DMS114 treated with DMSO at 0.1 percent for 48 hours (cell line): ENCODE measurements at regions not wholly inside any gene's neighbourhood (a gene's known extent, or its start where the extent isn't known, plus 50 kb on each side); places are given as distances from the start of the nearest gene placed in this dataset.

Source experiments
- DNase-seq: peaks from one replicate; lab custom pipeline; 2025; ENCODE audit not compliant: unreplicated experiment; lab: John Stamatoyannopoulos, UW

GRCh38 chr2:129152514-129152913 is 827.0 kb upstream of the RAB6C start:
- no peak for DNase-seq

- DNase-seq, result no peak
Measured at GRCh38 chr2:129160879-129161278, 818.6 kb upstream of the RAB6C start.

DNA sequence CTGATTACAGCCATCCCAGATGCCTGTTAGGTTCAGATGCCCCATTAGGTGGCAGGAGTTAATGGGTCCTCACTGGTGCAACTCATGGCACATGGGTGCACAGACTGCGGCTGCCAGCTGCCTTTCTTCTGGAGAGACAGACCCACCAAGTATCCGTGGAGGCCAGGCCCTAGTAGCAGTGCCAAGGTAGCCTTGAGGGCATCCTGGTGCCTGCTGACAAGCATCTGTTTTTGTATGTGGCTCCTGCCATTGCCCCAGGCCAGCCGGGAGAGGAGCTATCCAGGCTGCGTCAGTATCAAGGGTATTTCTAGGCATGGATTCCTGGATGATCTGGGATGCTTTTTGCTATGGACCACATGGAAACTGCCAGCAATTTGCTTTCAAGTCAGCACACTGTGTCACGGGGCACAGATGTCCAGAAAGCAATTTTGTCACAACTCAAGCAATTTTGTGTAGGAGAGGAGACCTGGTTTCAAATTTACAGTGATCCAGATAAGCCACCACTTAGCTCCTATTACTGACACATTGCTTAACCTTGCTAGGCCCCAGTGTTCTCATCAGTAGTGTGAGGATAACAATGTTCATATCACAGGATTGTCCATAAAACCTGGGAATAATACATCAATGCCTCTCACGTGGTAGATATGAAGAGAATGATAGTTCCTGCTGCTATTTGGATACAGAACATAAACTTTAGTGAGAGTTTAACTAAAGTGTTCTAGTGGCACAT is 815.1 kb upstream of the RAB6C start:
- DNase-seq, result no peak

GRCh38 chr2:129165006-129165405 is 814.5 kb upstream of the RAB6C start:
- no peak for DNase-seq

- DNase-seq, result no peak
Measured at GRCh38 chr2:129167456-129167855, 812.0 kb upstream of the RAB6C start.

- DNase-seq, result no peak
Measured at GRCh38 chr2:129170570-129170969, 808.9 kb upstream of the RAB6C start.

GRCh38 chr2:129174143-129174542 is 805.3 kb upstream of the RAB6C start:
- DNase-seq, result no peak

DNA sequence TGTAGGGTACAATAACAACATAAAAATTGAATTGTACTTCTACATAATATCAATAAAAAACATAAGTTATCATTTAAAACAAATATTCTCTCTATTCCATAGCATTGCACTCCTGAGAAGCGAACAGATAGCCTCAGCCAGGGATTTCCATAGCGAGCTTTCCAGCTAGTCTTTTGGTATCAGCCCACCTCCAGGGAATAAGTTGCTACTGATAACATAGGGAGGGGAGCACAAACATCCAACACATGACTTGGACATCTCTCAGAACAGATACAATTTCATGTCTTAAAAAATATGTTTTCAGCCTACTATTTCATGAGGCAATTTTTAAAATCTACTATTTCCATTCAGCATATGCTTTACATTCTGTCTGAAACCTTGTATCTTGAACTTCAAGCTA is 804.4 kb upstream of the RAB6C start:
- DNase-seq, result no peak

DNA sequence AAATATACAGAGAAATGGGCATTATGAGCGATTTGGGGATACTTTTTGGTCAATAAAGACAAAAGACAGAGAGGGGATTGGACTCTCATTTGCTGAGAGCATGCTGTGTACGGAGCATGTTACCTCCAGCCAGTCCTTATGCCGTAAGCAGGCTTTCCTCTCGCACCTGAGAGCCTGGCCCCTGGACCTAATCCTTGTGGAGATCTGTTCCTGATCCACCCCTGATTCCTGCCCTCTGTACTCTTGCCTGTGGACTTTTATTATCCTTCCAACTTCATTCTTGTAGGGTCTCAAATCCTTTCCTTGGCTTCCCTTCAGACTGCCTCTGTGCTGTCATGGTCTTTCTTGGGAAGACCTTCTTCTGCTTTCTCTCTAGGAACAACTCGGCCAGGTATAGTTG is 803.1 kb upstream of the RAB6C start:
- no peak for DNase-seq

GRCh38 chr2:129178356-129178755 is 801.1 kb upstream of the RAB6C start:
- DNase-seq, result no peak

DNA sequence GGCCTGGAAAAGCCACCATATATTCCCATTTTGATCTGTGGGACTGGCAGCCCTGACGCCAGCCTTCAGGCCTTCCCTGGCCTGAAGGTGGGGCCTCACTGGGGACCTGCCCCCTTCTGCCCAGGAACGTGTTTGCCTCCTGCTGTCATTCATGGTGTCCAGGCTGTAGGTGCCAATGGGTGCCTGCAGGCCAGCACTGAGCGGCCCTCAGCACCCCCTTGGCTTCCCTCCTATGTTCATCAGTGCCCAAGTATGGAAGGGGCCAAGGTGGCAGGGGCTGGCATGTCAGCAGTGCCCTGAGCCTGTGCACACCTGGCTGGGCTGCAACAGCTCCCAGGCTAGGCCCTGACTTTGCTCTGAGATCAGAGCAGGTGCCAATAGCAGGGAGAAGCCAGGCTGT is 800.3 kb upstream of the RAB6C start:
- no peak for DNase-seq

GRCh38 chr2:129180124-129180716 is 799.2 kb upstream of the RAB6C start:
- no peak for DNase-seq

DNA sequence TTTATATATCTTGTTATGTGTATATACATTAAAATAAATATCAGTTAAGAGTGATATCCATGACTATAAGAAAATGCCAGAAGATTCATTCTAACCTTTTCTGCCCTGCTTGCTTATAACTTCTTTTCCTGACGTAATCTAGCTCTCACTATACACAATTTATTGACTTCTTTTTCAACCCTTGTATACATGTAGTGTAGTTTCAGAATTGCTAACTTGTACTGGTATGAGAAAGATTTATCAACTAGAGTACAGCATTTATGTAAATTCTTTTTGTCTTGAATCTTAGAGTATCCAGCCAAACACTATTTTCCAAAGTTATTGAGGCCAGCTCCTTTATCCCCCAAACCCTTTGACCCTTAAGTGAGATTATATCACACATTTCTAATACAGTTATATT is 798.0 kb upstream of the RAB6C start:
- no peak for DNase-seq

DNA sequence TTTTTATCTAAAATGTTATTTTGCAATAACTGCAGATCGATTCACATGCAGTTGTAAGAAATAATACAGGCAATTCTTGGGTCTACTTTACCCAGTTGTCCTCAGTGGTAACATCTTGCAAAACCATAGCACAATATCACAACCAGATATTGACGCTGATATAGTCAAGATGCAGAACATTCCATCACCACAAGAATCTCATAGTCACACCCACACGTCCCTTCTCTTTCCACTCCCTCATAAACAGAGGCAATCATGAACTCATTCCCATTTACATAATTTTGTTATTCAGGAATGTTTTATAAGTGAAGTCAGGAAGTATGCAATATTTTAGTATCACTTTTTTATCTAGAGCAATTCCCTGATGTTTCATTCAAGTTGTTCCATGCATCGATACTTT is 797.5 kb upstream of the RAB6C start:
- DNase-seq, result no peak

- DNase-seq, result no peak
Measured at GRCh38 chr2:129187343-129187742, 792.1 kb upstream of the RAB6C start.

DNA sequence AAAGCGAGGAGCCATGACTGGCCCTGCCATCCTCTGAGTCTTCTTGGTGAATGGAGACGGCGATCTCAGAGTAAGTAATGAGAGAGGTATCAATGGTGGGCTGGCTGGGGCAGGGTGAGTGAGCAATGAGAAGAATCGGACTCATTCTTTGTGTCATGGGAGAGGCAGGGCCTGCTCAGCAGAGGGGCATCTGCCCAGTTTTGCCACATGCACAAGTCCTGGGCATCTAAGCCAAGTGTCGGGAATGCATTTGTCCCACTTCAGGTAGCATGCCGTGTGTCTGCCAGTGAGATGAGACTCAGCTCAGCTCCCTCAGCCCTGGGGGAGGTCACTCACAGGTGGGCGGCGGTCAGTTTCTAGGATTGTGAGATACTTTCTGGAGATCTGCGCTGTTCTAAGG is 791.0 kb upstream of the RAB6C start:
- no peak for DNase-seq

DNA sequence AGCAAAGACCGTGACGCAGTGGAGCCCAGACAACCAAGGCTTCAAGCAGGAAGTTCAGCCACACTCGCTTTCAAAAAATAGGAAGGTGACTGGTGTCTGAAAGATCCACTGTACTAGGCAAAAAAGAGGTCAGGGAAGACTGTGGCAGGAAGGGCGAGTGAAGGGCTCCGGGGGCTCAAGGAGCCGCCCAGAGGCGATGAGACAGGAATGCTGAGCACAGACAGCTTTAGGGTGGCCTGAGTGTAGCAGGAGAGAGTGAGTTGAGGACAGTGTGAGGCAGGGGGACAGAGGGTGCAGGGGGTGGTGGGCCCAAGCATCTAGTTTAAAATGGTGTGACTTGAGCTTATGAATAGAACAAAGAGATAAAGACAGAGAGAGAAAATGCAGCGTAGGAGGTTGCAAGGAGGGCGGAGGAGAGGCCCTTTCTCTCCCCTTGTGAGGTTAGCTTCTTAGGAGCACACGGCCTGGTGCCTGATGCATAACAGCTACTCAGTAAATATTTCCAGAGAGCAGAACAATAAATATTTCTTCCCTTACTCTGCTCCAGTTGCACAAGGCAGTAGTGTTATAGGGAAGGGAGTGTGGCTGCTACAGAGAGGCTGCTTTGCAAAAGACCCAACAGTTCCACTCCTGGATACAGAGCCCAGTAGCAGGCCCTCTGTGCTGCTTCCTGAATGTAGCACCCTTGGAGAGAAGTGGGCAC is 789.7 kb upstream of the RAB6C start:
- no peak for DNase-seq

- DNase-seq, result no peak
Measured at GRCh38 chr2:129190494-129190893, 789.0 kb upstream of the RAB6C start.

DNA sequence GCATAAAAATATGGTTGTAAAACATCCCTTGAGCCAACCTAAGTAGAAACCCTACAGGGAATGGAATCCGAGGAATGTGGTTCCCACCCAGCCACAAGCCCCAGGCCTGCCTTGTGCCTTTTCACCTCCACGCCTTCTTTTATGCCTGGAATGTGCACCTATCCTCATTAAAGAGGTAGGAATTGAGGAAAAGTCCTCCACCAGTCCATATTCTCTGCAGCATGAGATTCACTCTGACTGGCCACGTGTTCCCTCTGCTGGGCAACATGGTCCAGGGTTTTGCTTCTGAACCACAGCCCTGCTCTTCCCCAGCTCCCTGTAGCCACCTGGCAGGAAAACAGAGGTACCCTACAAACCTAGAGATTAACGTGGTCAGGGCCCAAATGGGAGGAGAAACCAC is 787.9 kb upstream of the RAB6C start:
- no peak for DNase-seq

- no peak for DNase-seq
Measured at GRCh38 chr2:129192117-129192516, 787.3 kb upstream of the RAB6C start.

DNA sequence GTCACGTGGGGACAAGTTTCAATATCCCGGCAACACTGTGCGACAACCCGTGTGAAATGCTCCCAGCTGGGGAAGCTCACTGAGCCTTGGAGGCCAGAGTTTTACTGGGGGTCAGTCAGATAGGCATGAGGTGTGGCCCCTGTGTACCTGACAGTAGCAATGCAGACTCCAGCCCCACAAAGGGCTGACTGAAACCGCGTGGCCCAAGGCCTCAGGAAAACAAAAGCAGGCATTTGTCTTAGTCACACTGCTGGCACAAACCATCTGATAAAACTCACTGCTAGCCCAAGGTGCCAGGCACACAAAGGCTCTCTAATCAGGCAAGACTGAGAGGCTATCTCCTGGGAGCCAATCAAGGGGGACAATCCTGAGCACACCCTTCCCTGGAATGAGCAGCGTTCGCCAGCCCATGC is 786.6 kb upstream of the RAB6C start:
- DNase-seq, result no peak

DNA sequence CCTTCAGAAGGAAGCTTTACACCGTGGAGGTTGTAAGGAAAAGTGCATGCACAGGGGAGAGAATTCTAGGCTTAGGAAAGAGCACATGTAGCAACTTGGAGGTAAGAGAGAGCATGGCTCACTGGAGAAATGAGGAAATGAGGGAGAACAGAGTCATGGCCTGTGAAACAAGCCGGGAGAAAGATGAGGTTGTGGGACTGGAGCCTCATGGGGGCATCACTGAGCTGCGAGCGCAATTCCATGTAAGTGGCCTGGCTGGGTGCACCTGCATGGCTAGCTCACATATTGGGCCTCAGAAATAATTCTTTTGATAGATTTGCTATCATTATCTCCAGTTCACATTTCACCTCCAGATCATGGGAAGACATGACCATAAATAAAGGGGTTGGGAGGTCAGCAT is 785.5 kb upstream of the RAB6C start:
- no peak for DNase-seq
